ENCODE measurements at regions not wholly inside any gene's neighbourhood (a gene's known extent, or its start where the extent isn't known, plus 50 kb on each side); places are given as distances from the start of the nearest gene placed in this dataset.

GRCh38 chr12:92583910-92584309, 118.9 kb upstream of the PLEKHG7 start:
- DNase-seq (ENCODE audit: low read depth in 4 of 4, low spot score in 3 of 4) = no peak

- no peak for DNase-seq (ENCODE audit: low read depth in 4 of 4, low spot score in 3 of 4)
Measured at GRCh38 chr12:92582893-92583292, 119.9 kb upstream of the PLEKHG7 start.

GRCh38 chr12:92582475-92582874, 120.3 kb upstream of the PLEKHG7 start:
- DNase-seq (ENCODE audit: low read depth in 4 of 4, low spot score in 3 of 4) = no peak

GRCh38 chr12:92581604-92582003, 121.2 kb upstream of the PLEKHG7 start:
- DNase-seq (ENCODE audit: low read depth in 4 of 4, low spot score in 3 of 4) = no peak

- DNase-seq (ENCODE audit: low read depth in 4 of 4, low spot score in 3 of 4) = no peak
Measured at GRCh38 chr12:92574911-92575570, 127.7 kb upstream of the PLEKHG7 start.

- no peak for DNase-seq (ENCODE audit: low read depth in 4 of 4, low spot score in 3 of 4)
Measured at GRCh38 chr12:92574051-92574783, 128.6 kb upstream of the PLEKHG7 start.

GRCh38 chr12:92573104-92573503, 129.7 kb upstream of the PLEKHG7 start:
- DNase-seq (ENCODE audit: low read depth in 4 of 4, low spot score in 3 of 4) = no peak

- no peak for DNase-seq (ENCODE audit: low read depth in 4 of 4, low spot score in 3 of 4)
Measured at GRCh38 chr12:92571844-92572543, 130.8 kb upstream of the PLEKHG7 start.

GRCh38 chr12:92571169-92571568, 131.6 kb upstream of the PLEKHG7 start:
- no peak for DNase-seq (ENCODE audit: low read depth in 4 of 4, low spot score in 3 of 4)

GRCh38 chr12:92570056-92570753, 132.6 kb upstream of the PLEKHG7 start:
- peak; percentile 81 to 84 (median 83) for DNase-seq (ENCODE audit: low read depth in 4 of 4, low spot score in 3 of 4)

GRCh38 chr12:92568691-92569090, 134.1 kb upstream of the PLEKHG7 start:
- DNase-seq (ENCODE audit: low read depth in 4 of 4, low spot score in 3 of 4) = no peak

GRCh38 chr12:92566448-92567019, 136.3 kb upstream of the PLEKHG7 start:
- DNase-seq (ENCODE audit: low read depth in 4 of 4, low spot score in 3 of 4) = no peak

GRCh38 chr12:92563819-92564218, 139.0 kb upstream of the PLEKHG7 start:
- no peak for DNase-seq (ENCODE audit: low read depth in 4 of 4, low spot score in 3 of 4)

GRCh38 chr12:92562063-92562734, 140.6 kb upstream of the PLEKHG7 start:
- no peak for DNase-seq (ENCODE audit: low read depth in 4 of 4, low spot score in 3 of 4)

- DNase-seq (ENCODE audit: low read depth in 4 of 4, low spot score in 3 of 4) = no peak
Measured at GRCh38 chr12:92561543-92561899, 141.3 kb upstream of the PLEKHG7 start.

- no peak for DNase-seq (ENCODE audit: low read depth in 4 of 4, low spot score in 3 of 4)
Measured at GRCh38 chr12:92560713-92561542, 141.9 kb upstream of the PLEKHG7 start.

- DNase-seq (ENCODE audit: low read depth in 4 of 4, low spot score in 3 of 4) = no peak
Measured at GRCh38 chr12:92558806-92559205, 144.0 kb upstream of the PLEKHG7 start.

- DNase-seq (ENCODE audit: low read depth in 4 of 4, low spot score in 3 of 4) = no peak
Measured at GRCh38 chr12:92558215-92558773, 144.5 kb upstream of the PLEKHG7 start.

GRCh38 chr12:92557422-92557724, 145.4 kb upstream of the PLEKHG7 start:
- DNase-seq (ENCODE audit: low read depth in 4 of 4, low spot score in 3 of 4) = no peak

All from right renal pelvis (tissue), 4 donors.